ENCODE measurements at regions not wholly inside any gene's neighbourhood (a gene's known extent, or its start where the extent isn't known, plus 50 kb on each side); places are given as distances from the start of the nearest gene placed in this dataset.
A peak's percentile ranks its signal among the peaks of the same experiment; 100 is the strongest.

DNA sequence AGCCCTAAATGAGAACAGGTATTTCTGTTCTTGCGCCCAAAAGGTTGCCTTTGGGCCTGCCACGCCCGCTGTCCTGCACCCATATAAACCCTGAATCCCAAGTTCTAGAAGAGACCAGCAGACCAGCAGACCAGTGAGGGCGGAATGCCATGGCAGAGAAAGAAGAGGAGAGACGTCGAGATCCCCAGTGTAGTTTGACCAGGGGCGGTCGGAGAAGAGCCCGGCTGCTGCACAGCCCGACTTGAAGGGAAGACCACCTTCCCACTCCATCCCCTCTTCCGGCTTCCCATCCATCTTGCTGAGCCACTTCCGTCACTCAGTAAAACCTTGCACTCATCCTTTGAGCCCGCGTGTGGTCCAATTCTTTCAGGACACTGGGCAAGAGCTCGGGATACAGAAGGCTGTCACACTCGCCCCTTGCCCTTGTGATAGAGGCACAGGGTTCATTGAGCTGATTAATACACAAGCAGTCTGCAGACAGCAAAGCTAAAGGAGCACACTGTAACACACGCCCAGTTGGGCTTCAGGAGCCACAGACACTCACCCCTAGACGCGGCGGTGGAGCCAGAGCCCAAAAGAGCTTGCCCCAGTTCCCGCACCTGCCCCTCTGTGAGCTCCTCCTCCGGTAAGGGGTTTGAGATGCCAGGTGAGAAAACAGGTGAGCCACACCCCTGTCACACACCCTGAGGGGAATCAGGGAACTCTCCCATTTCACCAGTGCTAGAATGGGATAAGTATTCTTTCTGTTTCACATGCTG, 230.8 kb downstream of the PCDH10 start:
- H3K4me1 ChIP-seq (ENCODE audit: insufficient read depth, low read length) = no peaks in the 10 kb centered on the region
- H3K27me3 ChIP-seq (ENCODE audit: insufficient read depth, low read length) = no peaks in the 10 kb centered on the region
- TF ChIP-seq, protein P1, sequence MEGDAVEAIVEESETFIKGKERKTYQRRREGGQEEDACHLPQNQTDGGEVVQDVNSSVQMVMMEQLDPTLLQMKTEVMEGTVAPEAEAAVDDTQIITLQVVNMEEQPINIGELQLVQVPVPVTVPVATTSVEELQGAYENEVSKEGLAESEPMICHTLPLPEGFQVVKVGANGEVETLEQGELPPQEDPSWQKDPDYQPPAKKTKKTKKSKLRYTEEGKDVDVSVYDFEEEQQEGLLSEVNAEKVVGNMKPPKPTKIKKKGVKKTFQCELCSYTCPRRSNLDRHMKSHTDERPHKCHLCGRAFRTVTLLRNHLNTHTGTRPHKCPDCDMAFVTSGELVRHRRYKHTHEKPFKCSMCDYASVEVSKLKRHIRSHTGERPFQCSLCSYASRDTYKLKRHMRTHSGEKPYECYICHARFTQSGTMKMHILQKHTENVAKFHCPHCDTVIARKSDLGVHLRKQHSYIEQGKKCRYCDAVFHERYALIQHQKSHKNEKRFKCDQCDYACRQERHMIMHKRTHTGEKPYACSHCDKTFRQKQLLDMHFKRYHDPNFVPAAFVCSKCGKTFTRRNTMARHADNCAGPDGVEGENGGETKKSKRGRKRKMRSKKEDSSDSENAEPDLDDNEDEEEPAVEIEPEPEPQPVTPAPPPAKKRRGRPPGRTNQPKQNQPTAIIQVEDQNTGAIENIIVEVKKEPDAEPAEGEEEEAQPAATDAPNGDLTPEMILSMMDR (conservative IDR thresholded peaks at IDR 0.05) = no peak
- Mint-ChIP-seq H3K27ac (no peak overlapping the region; a peak in 1 of 7 replicates), H3K36me3 (ENCODE audit: insufficient read depth in 1 of 3, low read depth in 3 of 3) (peaks cover 2 to 6% (median 6%) of the 10 kb centered on the region in 3 experiments; a peak in 6 of 7 replicates), H3K4me3 (no peak overlapping the region), H3K4me1 (no peaks in the 10 kb centered on the region), H3K27me3 (ENCODE audit: low read depth) (no peaks in the 10 kb centered on the region), H3K9me3 (peaks cover 3 to 5% of the 10 kb centered on the region in 2 experiments; a peak in 3 of 5 replicates)
- no peak overlapping the region for H3T11ph ChIP-seq (ENCODE audit: low read length)
- no peaks in the 10 kb centered on the region for H3K79me2 ChIP-seq (ENCODE audit: insufficient read depth, low read length)
- peak; percentile 31 for DNase-seq
- no peak overlapping the region for H2AK5ac ChIP-seq (ENCODE audit: insufficient read length, low read length)
- no peak overlapping the region for H2AFZ ChIP-seq (ENCODE audit: low read length)
- no peak overlapping the region for H3K9ac ChIP-seq (ENCODE audit: extremely low read depth, insufficient read length, low read length)
- no peaks in the 10 kb centered on the region for H3K79me1 ChIP-seq (ENCODE audit: insufficient read depth, low read depth, low read length, poor library complexity, severe bottlenecking)
- H2BK120ac ChIP-seq (ENCODE audit: low read depth, low read length, poor library complexity, severe bottlenecking) = no peak overlapping the region
- H4K91ac ChIP-seq (ENCODE audit: insufficient read length, low read depth, low read length) = no peak overlapping the region
- H2BK5ac ChIP-seq (ENCODE audit: insufficient read length, low read length) = no peak overlapping the region
- H4K8ac ChIP-seq (replicated peaks; ENCODE audit: insufficient read length, low read depth, low read length) = no peak overlapping the region
- H4K20me1 ChIP-seq (ENCODE audit: control insufficient read depth, insufficient read depth, insufficient read length) = no peaks in the 10 kb centered on the region
- no peak overlapping the region for H2BK12ac ChIP-seq (ENCODE audit: insufficient read length, low read depth, low read length)
- no peak overlapping the region for H3K4me2 ChIP-seq (ENCODE audit: insufficient read depth, insufficient read length, low read length)
- 0 out of 2 replicates have a peak overlapping the region, but pooled peaks have one; percentile 20 for H3K14ac ChIP-seq (ENCODE audit: insufficient read depth, low read length)
- no peak overlapping the region for H2BK20ac ChIP-seq (ENCODE audit: low read depth, low read length, poor library complexity, severe bottlenecking)
- no CpG with 5 or more reads among the region's 22 CpGs for WGBS (ENCODE audit: extremely low coverage, insufficient read length, low lambda C conversion rate)
- H3K23me2 ChIP-seq (ENCODE audit: insufficient read length, low read depth, low read length, poor library complexity, severe bottlenecking) = no peaks in the 10 kb centered on the region
- H3K4ac ChIP-seq (ENCODE audit: low read depth, low read length) = no peak overlapping the region
- no peak overlapping the region for H3K18ac ChIP-seq (ENCODE audit: insufficient read length, low read depth, low read length)
- no peak overlapping the region for H3K56ac ChIP-seq (ENCODE audit: insufficient read length, low read depth, low read length)
- H3K27ac ChIP-seq (ENCODE audit: insufficient read length, low read depth, low read length) = no peak overlapping the region
- H4K5ac ChIP-seq (ENCODE audit: insufficient read length, low read depth, low read length) = no peak overlapping the region
- no peak overlapping the region for H3K23ac ChIP-seq (ENCODE audit: insufficient read length, low read depth, low read length)
- H2BK15ac ChIP-seq (ENCODE audit: low read depth, low read length) = no peak overlapping the region
- no peaks in the 10 kb centered on the region for H3K9me3 ChIP-seq (ENCODE audit: control insufficient read depth, low read depth, low read length)

Data from H9 (cell line).